PFSK-1 (cell line): ENCODE measurements at regions not wholly inside any gene's neighbourhood (a gene's known extent, or its start where the extent isn't known, plus 50 kb on each side); places are given as distances from the start of the nearest gene placed in this dataset.

Experiments used
- FOXP2 ChIP-seq: optimal IDR thresholded peaks from 2 replicates; pipeline ENCODE3; 2011; ENCODE audit warnings: borderline replicate concordance, control low read depth, inconsistent platforms; ENCODE audit not compliant: insufficient read depth; ENCODE audit errors: extremely low read length, extremely low read depth
- POLR2AphosphoS5 ChIP-seq: IDR thresholded peaks from 2 replicates; pipeline ENCODE4 v1.6.1; 2012; ENCODE audit warnings: low read depth, mild to moderate bottlenecking, control low read depth, low read length, moderate library complexity
- REST ChIP-seq, 2 experiments: IDR thresholded peaks; 2 replicates each; pipeline versions ENCODE4 v1.6.1 to v1.8.0; 2011 to 2012; ENCODE audit warnings: low read depth in 2 of 2, low read length in 2 of 2, control low read depth in 1 of 2, inconsistent platforms in 1 of 2, mild to moderate bottlenecking in 1 of 2, moderate library complexity in 1 of 2; ENCODE audit not compliant: insufficient read depth in 1 of 2
- SIN3A ChIP-seq: IDR thresholded peaks from 2 replicates; pipeline ENCODE4 v1.6.1; 2012; ENCODE audit warnings: mild to moderate bottlenecking, low read length, moderate library complexity, borderline replicate concordance; ENCODE audit not compliant: insufficient read depth
- TAF1 ChIP-seq: IDR thresholded peaks from 2 replicates; pipeline ENCODE4 v1.6.1; 2012; ENCODE audit warnings: low read length, control low read depth, borderline replicate concordance; ENCODE audit not compliant: insufficient read depth

DNA sequence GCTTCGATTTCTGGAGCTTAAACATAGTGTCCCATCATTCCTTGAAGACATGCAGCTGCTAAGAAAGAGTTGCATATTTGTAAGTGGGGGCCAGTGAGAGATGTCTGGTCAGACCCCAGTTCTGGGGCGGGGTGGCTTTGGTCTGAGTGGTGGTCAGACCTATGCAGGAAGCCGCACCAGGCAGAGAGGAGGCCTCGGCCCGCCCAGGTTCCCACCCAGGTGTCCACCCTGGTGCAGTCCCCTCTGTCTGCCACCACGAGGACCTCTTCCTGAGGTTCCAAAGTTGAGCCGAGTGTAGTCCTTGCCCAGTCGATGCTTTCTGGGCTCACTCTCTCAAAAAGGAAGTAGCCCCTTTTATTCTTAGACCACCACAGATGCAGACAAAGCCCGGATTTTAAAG is 122.6 kb upstream of the DLG1 start:
- TF ChIP-seq POLR2AphosphoS5 (no peak), REST (IDR thresholded peaks at IDR 0.05; ENCODE audit: insufficient read depth in 1 of 2, low read depth in 2 of 2, low read length in 2 of 2) (no peak), FOXP2 (no peak)

DNA sequence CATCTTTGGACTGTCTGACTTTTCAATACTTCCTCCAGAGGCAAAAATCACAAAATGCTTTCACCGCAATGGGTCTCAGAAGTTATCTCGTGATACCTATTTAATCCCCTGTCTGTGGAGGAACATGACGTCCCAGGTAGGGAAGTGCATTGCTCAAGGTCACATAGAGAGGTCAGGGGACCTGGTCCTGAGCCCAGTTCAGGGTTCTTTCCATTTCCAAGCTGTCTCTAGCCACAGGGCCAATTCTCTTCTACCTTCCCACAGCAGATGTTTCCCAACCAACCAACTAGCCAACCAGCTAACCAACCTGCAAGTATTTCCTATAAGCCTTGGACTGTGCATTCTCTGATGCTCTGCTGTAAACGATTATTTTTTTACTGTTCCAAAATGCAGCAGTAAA is 122.2 kb upstream of the DLG1 start:
- TF ChIP-seq POLR2AphosphoS5 (no peak), REST (IDR thresholded peaks at IDR 0.05; ENCODE audit: insufficient read depth in 1 of 2, low read depth in 2 of 2, low read length in 2 of 2) (no peak), SIN3A (no peak), TAF1 (no peak), FOXP2 (no peak)

DNA sequence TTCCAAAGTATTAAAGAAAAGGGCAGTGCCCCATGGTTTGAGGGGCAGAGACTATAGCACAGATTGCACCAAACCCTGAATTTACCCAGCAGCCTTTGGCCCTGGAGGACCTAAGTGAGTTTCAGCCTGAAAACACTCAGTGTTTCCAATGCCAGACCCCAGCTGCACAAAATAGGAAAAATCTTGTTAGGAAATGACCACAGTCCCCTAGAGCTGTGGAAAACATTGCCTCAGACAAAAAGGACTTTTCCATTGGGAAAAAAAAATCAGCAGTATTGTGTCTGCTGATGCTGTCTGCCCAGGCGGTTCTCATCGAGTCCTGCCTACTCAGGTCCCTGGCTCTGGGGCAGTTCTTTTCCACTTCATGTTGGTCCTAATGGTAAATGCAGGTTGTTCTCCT is 121.7 kb upstream of the DLG1 start:
- TF ChIP-seq FOXP2, result no peak
- TF ChIP-seq SIN3A, result no peak
- TF ChIP-seq REST (IDR thresholded peaks at IDR 0.05; ENCODE audit: insufficient read depth in 1 of 2, low read depth in 2 of 2, low read length in 2 of 2), result no peak
- no peak for TF ChIP-seq TAF1
- no peak for TF ChIP-seq POLR2AphosphoS5

DNA sequence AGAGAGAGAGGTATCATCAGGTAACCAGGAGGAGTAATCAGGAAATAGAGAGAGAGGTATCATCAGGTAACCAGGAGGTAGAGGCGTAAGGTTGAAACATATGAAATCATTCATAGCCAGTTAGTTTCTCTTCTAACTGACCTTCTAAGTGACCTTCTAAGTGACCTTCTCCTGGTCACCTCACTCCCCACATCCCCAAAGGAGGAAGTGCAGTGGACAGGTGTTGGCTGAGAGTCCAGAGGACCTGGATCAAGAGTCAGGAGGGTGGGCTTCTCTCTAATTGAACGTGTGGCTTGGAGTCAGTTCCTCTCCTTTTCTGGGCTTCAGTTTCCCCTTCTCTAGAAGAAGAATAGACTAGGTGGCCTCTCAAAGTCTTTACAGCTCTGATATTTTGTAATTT is 121.3 kb upstream of the DLG1 start:
- TF ChIP-seq TAF1, result no peak
- no peak for TF ChIP-seq FOXP2
- no peak for TF ChIP-seq SIN3A
- no peak for TF ChIP-seq POLR2AphosphoS5
- TF ChIP-seq REST (IDR thresholded peaks at IDR 0.05; ENCODE audit: insufficient read depth in 1 of 2, low read depth in 2 of 2, low read length in 2 of 2), result no peak

- TF ChIP-seq SIN3A (no peak), REST (IDR thresholded peaks at IDR 0.05; ENCODE audit: insufficient read depth in 1 of 2, low read depth in 2 of 2, low read length in 2 of 2) (no peak), FOXP2 (no peak), TAF1 (no peak), POLR2AphosphoS5 (no peak)
These were observed 119.7 kb upstream of the DLG1 start for GRCh38 chr3:197417911-197418618.
